ENCODE measurements at regions not wholly inside any gene's neighbourhood (a gene's known extent, or its start where the extent isn't known, plus 50 kb on each side); places are given as distances from the start of the nearest gene placed in this dataset.

DNA sequence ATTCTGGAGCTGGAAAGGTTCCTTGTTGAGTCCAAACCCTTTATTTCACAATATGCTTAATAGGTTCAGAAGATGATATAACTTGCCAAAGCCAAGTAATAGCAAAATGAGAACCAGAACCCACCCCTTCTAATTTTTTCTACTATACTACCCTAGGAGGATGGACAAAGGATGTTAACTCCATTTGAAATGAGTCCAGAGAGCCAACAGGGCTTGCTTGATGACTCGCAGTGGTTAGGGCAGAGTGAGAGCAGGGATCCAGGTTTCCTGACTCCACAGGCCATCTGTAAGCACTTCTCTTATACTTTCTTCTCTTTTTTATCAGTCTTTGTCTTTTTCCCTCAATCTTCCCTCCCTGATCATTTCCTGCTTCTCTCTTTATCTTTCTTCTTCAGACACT, 668.1 kb downstream of the MED13L start (continued):
- TF ChIP-seq GABPA (IDR thresholded peaks at IDR 0.05 in 1 of 2, conservative IDR thresholded peaks at IDR 0.05 in 1 of 2) (no peak), TAF1 (conservative IDR thresholded peaks at IDR 0.05) (no peak), NR2F2 (IDR thresholded peaks at IDR 0.05) (no peak), FOXA1 (IDR thresholded peaks at IDR 0.05) (no peak)

DNA sequence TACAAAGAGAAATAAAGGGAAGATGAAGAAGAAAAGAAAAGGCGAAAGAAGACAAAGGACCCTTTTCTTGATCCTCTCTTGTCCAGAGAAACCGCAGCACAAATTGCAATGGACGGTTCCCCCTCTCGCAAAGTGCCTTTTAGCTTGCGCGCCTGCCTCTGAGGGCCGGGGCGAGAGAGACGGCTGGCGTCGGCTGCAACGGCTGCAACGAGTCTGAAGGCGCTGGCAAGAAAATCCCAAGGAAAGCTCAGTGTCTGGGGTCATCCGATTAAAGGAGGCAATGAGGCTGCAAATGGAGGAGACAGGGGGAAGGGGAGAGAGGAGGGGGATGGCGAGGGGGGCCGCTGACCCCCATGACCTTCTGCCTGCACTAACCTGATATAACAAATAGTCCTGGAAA, 671.5 kb downstream of the MED13L start:
- TF ChIP-seq, protein P1, sequence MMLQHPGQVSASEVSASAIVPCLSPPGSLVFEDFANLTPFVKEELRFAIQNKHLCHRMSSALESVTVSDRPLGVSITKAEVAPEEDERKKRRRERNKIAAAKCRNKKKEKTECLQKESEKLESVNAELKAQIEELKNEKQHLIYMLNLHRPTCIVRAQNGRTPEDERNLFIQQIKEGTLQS (IDR thresholded peaks at IDR 0.05), result no peak
- TF ChIP-seq FOXA1 (IDR thresholded peaks at IDR 0.05) (no peak), FOXA2 (IDR thresholded peaks at IDR 0.05) (no peak), EGR1 (IDR thresholded peaks at IDR 0.05; ENCODE audit: low read depth in 2 of 2) (no peak), RAD21 (IDR thresholded peaks at IDR 0.05) (no peak)
- no peak overlapping the region for H3K27ac ChIP-seq (ENCODE audit: low read depth in 1 of 2, low read length in 2 of 2)
- H3K4me1 ChIP-seq (ENCODE audit: control insufficient read depth in 4 of 4, insufficient read depth in 4 of 4, low read length in 3 of 4), result no peaks in the 10 kb centered on the region
- peaks cover 0 to 13% (median 3%) of the 10 kb centered on the region in 4 donors for H3K27me3 ChIP-seq (ENCODE audit: control insufficient read depth in 4 of 4, insufficient read depth in 4 of 4, low read length in 3 of 4)
- H3K9me3 ChIP-seq (ENCODE audit: control insufficient read depth in 4 of 4, low read length in 3 of 4), result no peaks in the 10 kb centered on the region
- DNase-seq (ENCODE audit: low spot score), result no peak
- no peak overlapping the region for H3K4me3 ChIP-seq (ENCODE audit: low read depth in 1 of 3, low read length in 3 of 3)
- H3K9ac ChIP-seq (ENCODE audit: low read depth in 1 of 2, low read length in 2 of 2), result no peak overlapping the region
- WGBS, result 20% methylated on average over 17 of the region's 17 CpGs
- H3K36me3 ChIP-seq (ENCODE audit: control insufficient read depth in 4 of 4, insufficient read depth in 3 of 4, low read depth in 1 of 4, low read length in 3 of 4), result no peaks in the 10 kb centered on the region

DNA sequence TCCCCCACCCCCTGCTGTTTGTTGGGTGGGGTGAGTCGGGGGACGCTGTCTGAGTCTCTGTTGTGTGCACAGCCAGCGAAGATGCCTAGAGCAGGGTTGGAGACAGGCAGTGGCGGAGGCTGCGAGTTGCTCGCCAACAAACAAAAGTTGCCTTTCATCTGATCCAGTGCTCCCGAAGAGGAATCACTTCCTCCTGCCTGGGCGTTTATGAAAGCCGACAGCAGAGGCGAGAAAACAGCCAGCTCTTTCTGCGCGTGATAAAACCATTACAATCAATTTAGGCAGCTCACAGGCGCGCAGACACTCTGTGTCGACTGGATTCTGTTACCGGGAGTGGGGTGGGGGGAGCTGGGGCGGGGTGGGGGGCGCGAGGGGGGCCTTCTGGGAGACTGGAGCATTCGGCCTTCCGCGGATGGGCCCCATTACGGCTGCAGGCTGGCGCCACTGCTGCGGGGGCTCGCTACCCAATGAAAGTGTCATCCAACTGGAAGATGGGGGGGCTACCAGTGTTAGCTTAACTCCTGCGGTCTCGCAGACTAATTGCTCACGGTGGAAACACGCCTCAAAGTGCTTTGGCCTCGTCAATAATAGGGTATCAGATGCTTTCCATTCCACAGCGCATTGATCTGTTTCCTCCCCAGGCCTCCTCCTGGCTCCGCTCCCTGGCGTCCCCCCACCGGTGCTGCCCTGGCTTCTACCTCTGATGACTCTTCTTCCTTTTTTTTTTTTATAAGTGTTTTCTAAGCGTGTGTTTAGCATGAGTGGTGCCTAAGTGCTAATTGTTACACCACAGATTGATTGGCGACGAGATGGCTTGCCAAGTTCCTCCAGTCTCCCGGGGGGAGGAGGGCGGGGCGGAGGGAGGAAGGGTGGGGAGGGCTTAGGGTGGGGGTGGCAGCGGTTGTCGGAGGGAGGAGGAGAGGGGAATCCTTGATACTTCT, 678.4 kb downstream of the MED13L start:
- H3K27me3 ChIP-seq (ENCODE audit: control insufficient read depth in 4 of 4, insufficient read depth in 4 of 4, low read length in 3 of 4), result peaks cover 0 to 11% (median 4%) of the 10 kb centered on the region in 4 donors
- peaks cover 0 to 2% (median 0%) of the 10 kb centered on the region in 4 donors for H3K9me3 ChIP-seq (ENCODE audit: control insufficient read depth in 4 of 4, low read length in 3 of 4)
- no peak for DNase-seq (ENCODE audit: low spot score)
- H3K4me1 ChIP-seq (ENCODE audit: control insufficient read depth in 4 of 4, insufficient read depth in 4 of 4, low read length in 3 of 4), result no peaks in the 10 kb centered on the region
- H3K36me3 ChIP-seq (ENCODE audit: control insufficient read depth in 4 of 4, insufficient read depth in 3 of 4, low read depth in 1 of 4, low read length in 3 of 4), result no peaks in the 10 kb centered on the region
- WGBS, result 6% methylated on average over 43 of the region's 43 CpGs
- H3K4me3 ChIP-seq (ENCODE audit: low read depth in 1 of 3, low read length in 3 of 3), result no peak overlapping the region
- no peak overlapping the region for H3K27ac ChIP-seq (ENCODE audit: low read depth in 1 of 2, low read length in 2 of 2)
- TF ChIP-seq FOXA1 (IDR thresholded peaks at IDR 0.05) (no peak), NR2F2 (IDR thresholded peaks at IDR 0.05) (no peak), SP1 (IDR thresholded peaks at IDR 0.05) (no peak), GABPA (IDR thresholded peaks at IDR 0.05 in 1 of 2, conservative IDR thresholded peaks at IDR 0.05 in 1 of 2) (no peak), RXRA (IDR thresholded peaks at IDR 0.05) (no peak)
- TF ChIP-seq, protein P2, sequence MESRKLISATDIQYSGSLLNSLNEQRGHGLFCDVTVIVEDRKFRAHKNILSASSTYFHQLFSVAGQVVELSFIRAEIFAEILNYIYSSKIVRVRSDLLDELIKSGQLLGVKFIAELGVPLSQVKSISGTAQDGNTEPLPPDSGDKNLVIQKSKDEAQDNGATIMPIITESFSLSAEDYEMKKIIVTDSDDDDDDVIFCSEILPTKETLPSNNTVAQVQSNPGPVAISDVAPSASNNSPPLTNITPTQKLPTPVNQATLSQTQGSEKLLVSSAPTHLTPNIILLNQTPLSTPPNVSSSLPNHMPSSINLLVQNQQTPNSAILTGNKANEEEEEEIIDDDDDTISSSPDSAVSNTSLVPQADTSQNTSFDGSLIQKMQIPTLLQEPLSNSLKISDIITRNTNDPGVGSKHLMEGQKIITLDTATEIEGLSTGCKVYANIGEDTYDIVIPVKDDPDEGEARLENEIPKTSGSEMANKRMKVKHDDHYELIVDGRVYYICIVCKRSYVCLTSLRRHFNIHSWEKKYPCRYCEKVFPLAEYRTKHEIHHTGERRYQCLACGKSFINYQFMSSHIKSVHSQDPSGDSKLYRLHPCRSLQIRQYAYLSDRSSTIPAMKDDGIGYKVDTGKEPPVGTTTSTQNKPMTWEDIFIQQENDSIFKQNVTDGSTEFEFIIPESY (IDR thresholded peaks at IDR 0.05), result no peak
- TF ChIP-seq, protein P3, sequence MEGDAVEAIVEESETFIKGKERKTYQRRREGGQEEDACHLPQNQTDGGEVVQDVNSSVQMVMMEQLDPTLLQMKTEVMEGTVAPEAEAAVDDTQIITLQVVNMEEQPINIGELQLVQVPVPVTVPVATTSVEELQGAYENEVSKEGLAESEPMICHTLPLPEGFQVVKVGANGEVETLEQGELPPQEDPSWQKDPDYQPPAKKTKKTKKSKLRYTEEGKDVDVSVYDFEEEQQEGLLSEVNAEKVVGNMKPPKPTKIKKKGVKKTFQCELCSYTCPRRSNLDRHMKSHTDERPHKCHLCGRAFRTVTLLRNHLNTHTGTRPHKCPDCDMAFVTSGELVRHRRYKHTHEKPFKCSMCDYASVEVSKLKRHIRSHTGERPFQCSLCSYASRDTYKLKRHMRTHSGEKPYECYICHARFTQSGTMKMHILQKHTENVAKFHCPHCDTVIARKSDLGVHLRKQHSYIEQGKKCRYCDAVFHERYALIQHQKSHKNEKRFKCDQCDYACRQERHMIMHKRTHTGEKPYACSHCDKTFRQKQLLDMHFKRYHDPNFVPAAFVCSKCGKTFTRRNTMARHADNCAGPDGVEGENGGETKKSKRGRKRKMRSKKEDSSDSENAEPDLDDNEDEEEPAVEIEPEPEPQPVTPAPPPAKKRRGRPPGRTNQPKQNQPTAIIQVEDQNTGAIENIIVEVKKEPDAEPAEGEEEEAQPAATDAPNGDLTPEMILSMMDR (IDR thresholded peaks at IDR 0.05; ENCODE audit: low read depth, low read length, missing input control), result no peak
- no peak overlapping the region for H3K9ac ChIP-seq (ENCODE audit: low read depth in 1 of 2, low read length in 2 of 2)

All from liver (tissue), 8 donors.